WI38 (cell line): ENCODE measurements at regions not wholly inside any gene's neighbourhood (a gene's known extent, or its start where the extent isn't known, plus 50 kb on each side); places are given as distances from the start of the nearest gene placed in this dataset.

Source experiments
- H3K4me3 ChIP-seq: 2 replicates; pipeline ENCODE4 v1.5.1; 2011; ENCODE audit warnings: low read depth, mild to moderate bottlenecking, control low read depth, low read length
- CTCF ChIP-seq: IDR thresholded peaks from 2 replicates; pipeline ENCODE4 v1.5.1; 2012; ENCODE audit warnings: low read depth, mild to moderate bottlenecking, control low read depth, low read length

GRCh38 chr4:32958586-32958985 is 2238.4 kb downstream of the PCDH7 start:
- no peak for TF ChIP-seq CTCF
- H3K4me3 ChIP-seq, result no peak overlapping the region

DNA sequence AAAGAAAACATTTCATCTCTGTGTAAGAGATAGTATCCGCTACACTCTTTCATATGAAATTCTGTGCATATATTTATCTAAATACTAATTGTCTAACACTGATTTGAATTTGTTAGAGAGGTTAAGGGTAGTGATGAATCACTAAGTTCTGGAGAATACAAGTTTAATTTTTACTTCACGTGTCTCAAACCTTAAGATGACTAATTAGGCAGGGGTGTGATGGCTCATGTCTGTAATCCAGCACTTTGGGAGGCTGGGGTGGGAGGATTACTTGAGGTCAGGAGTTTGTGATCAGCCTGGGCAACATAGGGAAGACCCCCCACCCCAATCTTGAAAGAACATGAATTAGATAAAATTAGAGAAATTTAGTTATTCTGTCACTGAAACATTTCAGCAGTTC is 2241.9 kb downstream of the PCDH7 start:
- no peak for TF ChIP-seq CTCF
- H3K4me3 ChIP-seq, result no peak overlapping the region

DNA sequence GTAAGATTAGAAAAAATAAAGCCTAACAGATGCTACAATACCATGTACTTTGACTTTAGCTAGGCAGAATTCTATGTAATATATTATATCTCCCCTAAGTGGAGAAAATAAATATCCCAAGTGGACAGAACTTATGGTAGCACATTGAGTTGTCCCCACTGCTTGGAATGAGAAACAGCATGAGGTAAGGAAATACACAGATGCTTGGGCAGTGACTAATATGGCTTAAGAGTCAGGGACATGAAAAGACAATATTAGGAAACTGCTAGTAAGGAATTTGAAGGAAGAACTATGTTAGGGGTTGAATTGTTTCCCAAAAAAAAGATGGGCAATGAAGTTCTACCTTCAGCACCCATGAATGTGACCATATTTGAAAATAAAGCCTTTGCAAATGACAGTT is 2265.1 kb downstream of the PCDH7 start:
- no peak for TF ChIP-seq CTCF
- no peak overlapping the region for H3K4me3 ChIP-seq

GRCh38 chr4:32986236-32986635 is 2266.1 kb downstream of the PCDH7 start:
- no peak for TF ChIP-seq CTCF
- H3K4me3 ChIP-seq, result no peak overlapping the region

GRCh38 chr4:32987111-32987510 is 2266.9 kb downstream of the PCDH7 start:
- no peak overlapping the region for H3K4me3 ChIP-seq
- TF ChIP-seq CTCF, result no peak

GRCh38 chr4:32988165-32988811 is 2268.1 kb downstream of the PCDH7 start:
- no peak for TF ChIP-seq CTCF
- no peak overlapping the region for H3K4me3 ChIP-seq

- H3K4me3 ChIP-seq, result no peak overlapping the region
- no peak for TF ChIP-seq CTCF
These were observed 2271.5 kb downstream of the PCDH7 start for GRCh38 chr4:32991663-32992062.
